SJCRH30 (cell line): ENCODE measurements at regions not wholly inside any gene's neighbourhood (a gene's known extent, or its start where the extent isn't known, plus 50 kb on each side); places are given as distances from the start of the nearest gene placed in this dataset.

ENCODE experiments used
- DNase-seq, 2 experiments: peaks; one replicate each; pipeline ENCODE4 v3.0.0-alpha.2; 2015 to 2020
- H3K27ac ChIP-seq: fragments of 250-450 bp; sonication (Bioruptor Pico); 2 replicates; pipeline ENCODE4 v1.5.1; 2020; ENCODE audit warnings: mild to moderate bottlenecking, moderate library complexity
- H3K27me3 ChIP-seq: fragments of 250-450 bp; sonication (Bioruptor Pico); 2 replicates; pipeline ENCODE4 v1.5.1; 2020; ENCODE audit warnings: mild to moderate bottlenecking, moderate library complexity
- H3K36me3 ChIP-seq: fragments of 250-450 bp; sonication (Bioruptor Pico); 2 replicates; pipeline ENCODE4 v1.5.1; 2020; ENCODE audit warnings: mild to moderate bottlenecking, moderate library complexity
- H3K4me1 ChIP-seq: fragments of 250-450 bp; sonication (Bioruptor Pico); 2 replicates; pipeline ENCODE4 v1.5.1; 2020; ENCODE audit warnings: mild to moderate bottlenecking, moderate library complexity
- H3K4me3 ChIP-seq: fragments of 250-450 bp; sonication (Bioruptor Pico); 2 replicates; pipeline ENCODE4 v1.5.1; 2020; ENCODE audit warnings: mild to moderate bottlenecking, moderate library complexity
- H3K9me3 ChIP-seq: fragments of 250-450 bp; sonication (Bioruptor Pico); replicated peaks from 2 replicates; pipeline ENCODE4 v1.5.1; 2020; ENCODE audit warnings: mild to moderate bottlenecking, moderate library complexity

DNA sequence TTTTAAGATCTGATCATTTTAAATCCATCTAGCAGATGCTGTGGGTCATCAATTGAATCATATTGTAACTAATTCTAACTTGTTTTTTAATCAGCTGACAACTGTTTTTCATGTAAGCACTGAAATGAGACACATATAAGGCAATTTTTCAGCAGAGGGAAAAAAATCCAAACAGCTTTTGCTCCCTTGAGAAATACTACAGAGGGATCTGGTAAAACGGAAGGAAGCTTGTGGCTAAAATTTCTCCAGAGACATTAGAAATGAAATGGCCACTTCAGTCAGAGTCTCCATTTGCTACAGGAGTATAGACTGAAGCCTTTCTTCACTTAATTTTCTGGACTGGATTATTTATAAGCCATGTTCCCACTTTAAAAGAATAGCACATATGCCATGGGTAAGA is 385.9 kb downstream of the MAN2A1 start:
- H3K27ac ChIP-seq: no peak overlapping the region
- no peaks in the 10 kb centered on the region for H3K36me3 ChIP-seq
- H3K4me3 ChIP-seq: no peak overlapping the region
- no peaks in the 10 kb centered on the region for H3K27me3 ChIP-seq
- H3K4me1 ChIP-seq: no peaks in the 10 kb centered on the region
- H3K9me3 ChIP-seq: no peaks in the 10 kb centered on the region
- no peak for DNase-seq

DNA sequence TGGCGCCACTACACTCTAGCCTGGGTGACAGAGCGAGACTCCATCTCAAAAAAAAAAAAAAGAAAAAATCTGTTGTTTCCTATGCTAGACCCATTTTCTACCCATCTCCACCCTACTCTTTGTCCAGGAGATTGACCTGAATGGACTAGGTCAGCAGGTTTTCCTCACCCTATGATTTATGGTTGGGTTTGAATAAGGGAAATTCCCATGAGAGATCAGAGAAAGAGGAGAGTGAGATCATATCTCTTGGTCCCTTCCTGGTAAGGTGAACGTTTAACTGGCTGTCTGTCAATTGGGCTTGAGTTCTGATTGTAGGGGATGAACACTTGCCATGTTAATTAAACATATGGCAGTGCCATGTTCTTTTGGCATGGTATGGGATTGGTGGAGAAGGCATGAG is 387.4 kb downstream of the MAN2A1 start:
- Histone ChIP-seq H3K4me1 (no peaks in the 10 kb centered on the region), H3K27me3 (no peaks in the 10 kb centered on the region), H3K27ac (no peak overlapping the region), H3K36me3 (no peaks in the 10 kb centered on the region), H3K9me3 (no peaks in the 10 kb centered on the region), H3K4me3 (no peak overlapping the region)
- DNase-seq: no peak

DNA sequence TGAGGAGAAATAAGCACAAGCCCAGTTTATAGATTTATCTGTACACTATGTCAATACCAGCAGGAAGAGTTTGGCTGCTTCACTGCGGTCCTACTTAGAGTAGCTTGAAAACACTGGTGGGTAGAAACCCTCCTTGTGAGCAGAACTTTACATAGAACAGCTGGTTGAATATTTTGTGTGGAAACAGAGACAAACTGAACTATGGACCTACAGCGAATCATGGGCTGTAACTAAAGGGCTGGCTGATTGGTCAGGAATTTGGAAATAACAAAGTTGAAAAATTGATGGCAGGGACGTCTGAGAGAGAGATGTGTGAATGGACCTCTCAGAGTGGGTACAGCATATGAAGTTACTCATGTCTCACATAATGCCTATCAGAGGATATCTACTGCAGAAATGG is 392.5 kb downstream of the MAN2A1 start:
- Histone ChIP-seq H3K27ac (no peak overlapping the region), H3K9me3 (no peaks in the 10 kb centered on the region), H3K4me1 (peaks cover 23% of the 10 kb centered on the region), H3K4me3 (no peak overlapping the region), H3K27me3 (no peaks in the 10 kb centered on the region), H3K36me3 (no peaks in the 10 kb centered on the region)
- no peak for DNase-seq

DNA sequence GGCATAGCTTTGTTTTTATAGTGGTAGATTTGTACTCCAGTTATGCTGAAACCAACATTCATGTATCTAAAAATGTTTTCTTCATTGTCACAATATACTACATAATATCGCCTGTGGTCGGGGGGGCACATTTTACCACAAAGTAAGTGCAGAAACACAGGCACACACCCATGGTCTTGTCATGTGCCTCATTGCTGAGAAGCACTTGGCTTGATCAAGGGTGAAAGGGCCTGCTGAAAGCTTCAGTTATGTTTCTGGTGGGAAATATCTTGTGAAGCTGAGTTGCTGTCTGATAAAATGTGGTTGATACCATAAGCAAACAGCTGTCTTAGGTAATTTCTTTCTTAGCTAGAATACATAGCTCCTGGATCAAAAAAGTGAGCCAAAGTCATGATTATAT is 393.1 kb downstream of the MAN2A1 start:
- no peak overlapping the region for H3K27ac ChIP-seq
- no peak overlapping the region for H3K4me3 ChIP-seq
- H3K9me3 ChIP-seq: no peaks in the 10 kb centered on the region
- no peak for DNase-seq
- H3K27me3 ChIP-seq: no peaks in the 10 kb centered on the region
- no peaks in the 10 kb centered on the region for H3K36me3 ChIP-seq
- H3K4me1 ChIP-seq: peaks cover 25% of the 10 kb centered on the region

DNA sequence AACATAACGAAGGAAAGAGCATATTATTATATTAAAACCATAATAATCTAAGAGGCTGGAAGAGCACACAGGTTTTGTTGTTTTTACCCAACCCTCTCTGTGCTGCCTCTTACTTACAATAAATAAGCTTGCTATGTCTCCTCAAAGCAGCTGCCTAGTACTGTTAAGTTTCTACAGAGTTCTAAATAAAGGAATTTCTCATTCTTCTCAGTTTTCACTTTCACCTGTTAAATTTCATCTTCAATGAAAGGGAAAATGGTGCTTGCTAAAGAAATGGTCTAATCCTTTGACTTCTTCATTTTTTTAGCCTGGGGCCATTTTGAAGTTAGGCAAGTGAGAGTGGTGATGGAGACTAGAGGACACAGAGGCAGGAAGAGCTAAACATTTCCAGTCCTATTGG is 396.1 kb downstream of the MAN2A1 start:
- no peaks in the 10 kb centered on the region for H3K36me3 ChIP-seq
- peak; percentile 45 to 88 for DNase-seq
- H3K27me3 ChIP-seq: no peaks in the 10 kb centered on the region
- no peak overlapping the region for H3K4me3 ChIP-seq
- H3K4me1 ChIP-seq: peaks cover 39% of the 10 kb centered on the region
- peak overlapping the region; percentile 38 for H3K27ac ChIP-seq
- H3K9me3 ChIP-seq: no peaks in the 10 kb centered on the region

DNA sequence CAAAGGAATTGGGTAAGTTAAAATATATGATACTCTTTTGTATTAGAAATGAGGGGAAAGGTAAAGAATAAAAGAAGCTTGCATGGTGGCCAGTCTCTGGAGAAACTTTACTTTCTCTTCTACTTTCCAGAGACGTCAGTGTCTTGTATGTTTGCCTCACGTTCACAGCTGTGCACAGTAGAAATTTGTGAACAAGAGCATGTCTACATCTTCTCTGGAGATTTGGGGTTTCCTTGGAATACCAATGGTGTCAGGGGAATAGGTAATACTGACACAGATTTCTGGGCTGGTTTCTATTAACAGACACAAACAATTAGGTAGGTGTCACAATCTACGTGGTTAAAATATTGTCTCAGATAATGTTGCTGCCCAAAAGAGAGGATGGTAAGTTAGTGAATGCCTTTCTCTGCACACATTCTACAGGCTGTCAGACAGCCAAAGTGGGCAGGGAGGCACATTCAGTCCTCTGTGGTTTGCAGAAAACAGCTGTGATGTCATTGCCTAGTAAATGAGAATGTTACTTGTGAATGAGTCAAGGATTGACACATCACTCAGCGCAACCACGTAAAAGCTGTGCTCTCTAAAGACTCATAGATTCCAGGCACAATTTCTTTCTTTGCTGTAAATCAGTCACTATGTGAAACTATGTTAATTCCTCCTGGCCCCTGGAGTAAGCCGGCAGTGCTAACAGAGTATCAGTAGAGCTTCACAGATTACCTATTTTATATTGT is 397.1 kb downstream of the MAN2A1 start:
- Histone ChIP-seq H3K36me3 (no peaks in the 10 kb centered on the region), H3K27ac (peak overlapping the region; percentile 24), H3K27me3 (no peaks in the 10 kb centered on the region), H3K4me1 (peaks cover 39% of the 10 kb centered on the region), H3K4me3 (peak overlapping the region; percentile 10), H3K9me3 (no peaks in the 10 kb centered on the region)
- peak; percentile 69 to 82 for DNase-seq

DNA sequence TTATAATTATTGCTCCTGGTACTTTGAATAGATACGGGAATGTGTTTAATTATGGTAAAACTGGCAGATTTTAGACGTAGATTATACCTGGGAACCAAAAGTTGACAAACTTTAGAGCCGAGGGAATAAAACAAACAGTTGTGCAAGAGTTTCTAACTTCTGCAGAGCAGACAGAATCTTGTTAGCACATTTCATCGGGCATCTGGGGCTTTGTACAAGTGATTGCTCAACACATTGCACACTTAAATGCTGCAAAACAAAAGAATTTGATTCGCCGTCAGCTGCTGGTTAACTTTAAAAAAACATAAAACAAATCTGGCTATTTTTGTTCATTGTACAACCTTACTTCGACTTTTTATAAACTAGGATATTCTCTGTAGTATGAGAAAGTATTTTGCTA is 398.1 kb downstream of the MAN2A1 start:
- Histone ChIP-seq H3K4me1 (peaks cover 39% of the 10 kb centered on the region), H3K27me3 (no peaks in the 10 kb centered on the region), H3K27ac (no peak overlapping the region), H3K36me3 (no peaks in the 10 kb centered on the region), H3K9me3 (no peaks in the 10 kb centered on the region), H3K4me3 (no peak overlapping the region)
- no peak for DNase-seq

DNA sequence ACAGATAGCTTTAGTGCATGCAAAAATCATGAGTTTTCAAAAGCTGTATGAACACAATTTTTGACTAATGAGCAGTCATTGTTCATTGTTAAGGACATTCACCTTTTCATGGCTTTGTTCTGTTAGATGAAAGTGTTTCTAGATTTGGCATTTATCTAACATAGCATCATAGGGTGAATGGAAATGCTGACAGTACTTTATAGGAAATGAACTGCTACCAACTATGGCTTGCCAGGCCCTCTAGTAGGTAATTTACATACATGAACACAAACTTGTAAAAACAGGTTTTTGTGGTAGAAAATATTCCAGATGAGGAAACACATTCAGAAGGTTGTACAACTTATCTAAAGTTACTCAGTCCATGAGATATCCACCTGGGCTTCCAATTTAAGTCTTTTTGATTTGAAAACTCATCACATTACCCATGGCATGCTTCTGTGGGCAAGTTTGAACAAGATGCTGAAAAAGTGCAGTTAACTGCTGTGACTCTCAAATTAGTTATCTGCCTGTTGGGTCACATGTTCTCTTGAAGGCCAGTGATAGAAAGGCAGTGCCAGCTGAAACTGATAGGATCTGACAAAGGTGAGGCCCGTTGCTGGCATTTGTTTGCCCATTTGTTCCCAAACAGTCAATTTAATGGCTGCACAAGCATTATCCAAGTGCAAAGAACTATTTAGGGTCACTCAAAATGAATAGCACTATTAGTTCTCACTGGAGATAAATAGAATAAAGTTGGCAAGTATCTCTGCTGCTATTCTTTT is 399.1 kb downstream of the MAN2A1 start:
- Histone ChIP-seq H3K36me3 (no peaks in the 10 kb centered on the region), H3K27ac (no peak overlapping the region), H3K4me1 (peaks cover 39% of the 10 kb centered on the region), H3K9me3 (no peaks in the 10 kb centered on the region), H3K4me3 (no peak overlapping the region), H3K27me3 (no peaks in the 10 kb centered on the region)
- peak in 1 of 2 experiments; percentile 20 for DNase-seq

DNA sequence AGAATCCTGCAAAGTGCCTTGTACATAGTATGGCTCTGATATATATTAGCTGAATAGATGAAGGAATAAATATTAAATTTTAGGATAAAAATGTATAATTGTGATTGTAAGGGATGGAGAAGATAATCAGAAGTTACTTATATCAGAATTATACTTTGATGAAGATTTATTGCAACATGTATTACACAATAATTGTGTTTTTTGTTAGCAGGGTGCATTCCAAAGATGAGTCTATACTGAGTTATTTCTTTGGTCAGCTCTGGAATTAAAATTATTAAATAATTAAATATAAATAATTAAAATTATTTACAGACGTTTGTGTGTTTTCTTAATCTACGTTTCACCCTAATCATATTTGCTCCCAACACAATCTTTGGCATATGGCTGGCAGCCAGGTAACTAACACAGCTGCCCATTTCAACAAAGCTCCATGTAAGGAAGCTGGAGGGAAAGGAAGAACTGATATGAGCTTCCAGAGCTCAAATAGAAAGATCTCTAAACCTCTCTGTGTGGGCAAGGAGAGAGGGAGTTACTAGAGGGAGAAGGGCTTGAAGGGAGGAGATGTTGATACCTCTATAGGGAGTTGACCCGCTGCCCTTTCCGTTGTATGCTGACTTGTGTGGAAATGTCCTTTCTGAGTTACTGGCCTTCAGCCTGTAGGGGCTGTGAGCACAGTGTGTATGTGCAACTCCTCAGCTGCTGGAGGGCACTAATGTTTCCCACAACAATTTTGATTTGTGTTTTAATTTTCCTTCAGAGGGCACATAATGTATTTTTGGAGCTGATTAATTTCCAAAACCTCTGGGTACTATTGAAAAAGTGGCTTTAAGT is 403.4 kb downstream of the MAN2A1 start:
- Histone ChIP-seq H3K36me3 (no peaks in the 10 kb centered on the region), H3K9me3 (no peaks in the 10 kb centered on the region), H3K27ac (no peak overlapping the region), H3K4me1 (peaks cover 11% of the 10 kb centered on the region; the same call in 1 of the 2 replicates), H3K27me3 (no peaks in the 10 kb centered on the region), H3K4me3 (no peak overlapping the region)
- no peak for DNase-seq

DNA sequence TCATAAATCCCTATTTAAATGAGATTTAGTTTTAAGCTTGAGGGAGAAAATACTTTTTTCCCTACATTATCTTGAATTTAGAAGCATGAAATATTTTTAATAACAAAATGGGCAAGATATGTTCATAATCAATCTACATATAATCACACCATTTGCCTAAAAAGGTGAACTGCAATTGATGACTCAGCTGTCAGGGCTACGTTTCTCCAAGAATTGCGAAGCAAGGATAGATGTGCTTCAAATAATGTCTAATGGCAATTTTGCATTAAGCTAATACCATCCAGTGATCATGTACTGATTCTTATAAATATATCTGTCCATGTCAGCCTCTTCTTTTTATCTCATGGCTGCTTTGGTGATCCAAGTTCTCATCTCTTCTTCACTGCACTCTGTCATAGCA is 404.4 kb downstream of the MAN2A1 start:
- H3K27me3 ChIP-seq: no peaks in the 10 kb centered on the region
- H3K36me3 ChIP-seq: no peaks in the 10 kb centered on the region
- no peak for DNase-seq
- H3K27ac ChIP-seq: no peak overlapping the region
- H3K4me1 ChIP-seq: peaks cover 2% of the 10 kb centered on the region; the same call in 1 of the 2 replicates
- no peaks in the 10 kb centered on the region for H3K9me3 ChIP-seq
- H3K4me3 ChIP-seq: no peak overlapping the region

DNA sequence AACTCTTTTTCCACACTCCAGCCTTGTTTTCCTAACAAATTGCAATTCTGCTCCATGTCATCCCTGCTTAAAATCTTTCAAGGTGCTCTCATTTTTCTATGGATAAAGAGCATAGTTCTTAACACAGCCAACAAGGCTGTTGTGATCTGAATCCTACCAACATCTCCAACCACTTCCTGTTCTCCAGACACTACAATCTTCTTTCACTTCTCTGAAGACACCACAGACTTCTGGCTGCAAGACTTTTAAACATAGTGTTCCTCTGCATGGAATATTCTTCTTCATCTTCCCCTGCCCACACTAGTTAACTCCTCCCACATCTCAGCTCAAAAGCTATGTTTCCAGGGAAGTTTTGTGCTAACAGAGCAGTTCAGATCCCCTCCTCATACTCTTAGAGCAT is 404.8 kb downstream of the MAN2A1 start:
- no peak for DNase-seq
- Histone ChIP-seq H3K36me3 (no peaks in the 10 kb centered on the region), H3K4me3 (no peak overlapping the region), H3K4me1 (no peaks in the 10 kb centered on the region), H3K27me3 (no peaks in the 10 kb centered on the region), H3K9me3 (no peaks in the 10 kb centered on the region), H3K27ac (no peak overlapping the region)

DNA sequence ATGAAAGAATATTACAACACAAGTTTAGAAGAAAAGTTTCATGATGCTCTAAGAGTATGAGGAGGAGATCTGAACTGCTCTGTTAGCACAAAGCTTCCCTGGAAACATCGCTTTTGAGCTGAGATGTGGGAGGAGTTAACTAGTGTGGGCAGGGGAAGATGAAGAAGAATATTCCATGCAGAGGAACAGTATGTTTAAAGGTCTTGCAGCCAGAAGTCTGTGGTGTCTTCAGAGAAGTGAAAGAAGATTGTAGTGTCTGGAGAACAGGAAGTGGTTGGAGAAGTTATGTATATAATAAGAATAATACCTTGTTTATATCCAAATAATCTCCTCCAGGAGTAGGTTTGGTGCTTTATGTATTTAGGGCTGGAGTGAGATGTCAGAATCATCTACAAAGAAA is 406.7 kb downstream of the MAN2A1 start:
- H3K9me3 ChIP-seq: no peaks in the 10 kb centered on the region
- no peaks in the 10 kb centered on the region for H3K4me1 ChIP-seq
- no peaks in the 10 kb centered on the region for H3K27me3 ChIP-seq
- H3K36me3 ChIP-seq: no peaks in the 10 kb centered on the region
- no peak for DNase-seq
- no peak overlapping the region for H3K27ac ChIP-seq
- no peak overlapping the region for H3K4me3 ChIP-seq

DNA sequence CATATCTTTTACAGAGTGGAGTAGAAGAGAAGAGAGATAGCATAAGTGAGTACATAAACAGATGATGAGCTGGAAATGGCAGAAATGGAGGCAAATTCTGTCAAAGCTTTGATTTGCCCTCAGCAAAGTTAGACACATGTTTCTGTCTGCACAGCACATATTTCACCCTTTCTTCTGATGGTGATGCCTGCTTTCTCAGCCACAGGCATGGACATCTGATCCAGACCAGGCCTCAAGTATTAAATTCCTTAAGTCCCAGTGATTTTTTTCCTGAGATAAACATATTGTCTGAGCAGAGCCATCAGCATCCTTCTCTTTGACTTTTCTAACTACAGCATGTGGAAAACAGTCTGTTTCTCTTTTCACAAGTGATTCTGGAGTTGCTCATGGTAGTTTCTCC is 409.8 kb downstream of the MAN2A1 start:
- no peaks in the 10 kb centered on the region for H3K36me3 ChIP-seq
- H3K4me3 ChIP-seq: no peak overlapping the region
- H3K4me1 ChIP-seq: no peaks in the 10 kb centered on the region
- no peaks in the 10 kb centered on the region for H3K9me3 ChIP-seq
- no peak for DNase-seq
- no peaks in the 10 kb centered on the region for H3K27me3 ChIP-seq
- no peak overlapping the region for H3K27ac ChIP-seq

DNA sequence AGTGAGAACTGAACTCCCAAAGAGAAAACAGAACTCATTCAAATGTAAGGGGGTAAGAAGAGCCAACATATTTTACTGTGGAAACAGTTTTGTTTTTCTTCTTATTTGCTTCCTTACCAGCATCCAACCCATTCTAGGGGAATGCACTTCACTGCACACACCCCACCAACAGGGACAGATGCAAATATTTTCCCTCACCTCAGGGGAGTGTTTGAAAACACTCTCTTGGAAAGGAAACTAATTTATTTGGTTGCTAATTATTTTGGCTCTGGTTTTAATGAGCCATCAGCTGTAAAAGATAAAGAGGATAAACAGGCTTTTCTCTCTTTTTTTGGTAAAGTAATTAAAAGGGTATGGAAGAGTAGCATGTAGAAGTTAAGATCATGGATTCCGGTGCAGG is 413.4 kb downstream of the MAN2A1 start:
- Histone ChIP-seq H3K27ac (no peak overlapping the region), H3K9me3 (no peaks in the 10 kb centered on the region; the same call in 1 of the 2 replicates), H3K36me3 (no peaks in the 10 kb centered on the region), H3K27me3 (no peaks in the 10 kb centered on the region), H3K4me1 (no peaks in the 10 kb centered on the region), H3K4me3 (no peak overlapping the region)
- no peak for DNase-seq
